ENCODE measurements at regions not wholly inside any gene's neighbourhood (a gene's known extent, or its start where the extent isn't known, plus 50 kb on each side); places are given as distances from the start of the nearest gene placed in this dataset.
A peak's percentile ranks its signal among the peaks of the same experiment; 100 is the strongest.

DNA sequence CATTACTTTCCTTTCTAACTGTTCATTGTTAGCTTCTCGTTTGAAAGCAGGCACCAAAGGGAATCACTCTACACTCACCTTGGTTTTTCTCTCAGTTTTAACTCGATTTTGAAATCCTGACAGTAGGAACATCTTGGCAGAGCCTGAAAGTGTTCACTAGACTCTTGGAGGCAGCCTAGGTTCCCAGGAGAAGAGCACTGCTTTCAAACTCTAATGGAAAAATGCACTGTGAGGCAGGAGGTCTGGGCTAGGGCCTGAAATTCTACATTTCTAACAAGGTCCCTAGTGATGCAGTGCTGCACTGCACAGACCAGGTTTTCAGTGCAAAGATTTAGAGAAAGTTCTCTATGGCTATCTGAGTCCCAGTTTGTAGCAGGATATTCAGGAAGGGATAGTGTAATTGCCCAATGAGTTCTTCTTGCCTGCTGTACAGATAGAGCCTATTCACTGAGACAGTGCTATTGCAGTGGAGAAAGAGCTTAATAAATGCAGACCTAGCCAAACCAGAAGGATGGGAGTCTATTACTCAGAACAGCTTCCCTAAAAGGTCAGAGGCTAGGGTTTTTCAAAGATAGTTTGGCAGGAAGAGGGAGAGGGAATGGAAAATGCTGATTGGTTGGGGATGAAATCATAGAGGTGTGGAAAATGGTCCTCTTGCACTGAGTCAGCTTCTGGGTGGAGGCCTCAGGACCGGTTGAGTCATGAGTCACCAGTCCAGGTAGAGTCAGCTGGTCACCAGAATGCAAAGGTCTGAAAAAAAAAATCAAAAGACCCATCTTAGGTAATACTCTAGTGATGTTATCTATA lies 153.9 kb downstream of the GPBP1 start (continued):
- TF ChIP-seq, protein P1, sequence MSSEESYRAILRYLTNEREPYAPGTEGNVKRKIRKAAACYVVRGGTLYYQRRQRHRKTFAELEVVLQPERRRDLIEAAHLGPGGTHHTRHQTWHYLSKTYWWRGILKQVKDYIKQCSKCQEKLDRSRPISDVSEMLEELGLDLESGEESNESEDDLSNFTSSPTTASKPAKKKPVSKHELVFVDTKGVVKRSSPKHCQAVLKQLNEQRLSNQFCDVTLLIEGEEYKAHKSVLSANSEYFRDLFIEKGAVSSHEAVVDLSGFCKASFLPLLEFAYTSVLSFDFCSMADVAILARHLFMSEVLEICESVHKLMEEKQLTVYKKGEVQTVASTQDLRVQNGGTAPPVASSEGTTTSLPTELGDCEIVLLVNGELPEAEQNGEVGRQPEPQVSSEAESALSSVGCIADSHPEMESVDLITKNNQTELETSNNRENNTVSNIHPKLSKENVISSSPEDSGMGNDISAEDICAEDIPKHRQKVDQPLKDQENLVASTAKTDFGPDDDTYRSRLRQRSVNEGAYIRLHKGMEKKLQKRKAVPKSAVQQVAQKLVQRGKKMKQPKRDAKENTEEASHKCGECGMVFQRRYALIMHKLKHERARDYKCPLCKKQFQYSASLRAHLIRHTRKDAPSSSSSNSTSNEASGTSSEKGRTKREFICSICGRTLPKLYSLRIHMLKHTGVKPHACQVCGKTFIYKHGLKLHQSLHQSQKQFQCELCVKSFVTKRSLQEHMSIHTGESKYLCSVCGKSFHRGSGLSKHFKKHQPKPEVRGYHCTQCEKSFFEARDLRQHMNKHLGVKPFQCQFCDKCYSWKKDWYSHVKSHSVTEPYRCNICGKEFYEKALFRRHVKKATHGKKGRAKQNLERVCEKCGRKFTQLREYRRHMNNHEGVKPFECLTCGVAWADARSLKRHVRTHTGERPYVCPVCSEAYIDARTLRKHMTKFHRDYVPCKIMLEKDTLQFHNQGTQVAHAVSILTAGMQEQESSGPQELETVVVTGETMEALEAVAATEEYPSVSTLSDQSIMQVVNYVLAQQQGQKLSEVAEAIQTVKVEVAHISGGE (tag by site-specific recombination; conservative IDR thresholded peaks at IDR 0.05; ENCODE audit: low read depth): no peak
- no peak for TF ChIP-seq PRDM1 (tag by site-specific recombination; IDR thresholded peaks at IDR 0.05)
- no peak for TF ChIP-seq GLIS1 (tag by site-specific recombination; IDR thresholded peaks at IDR 0.05)
- TF ChIP-seq ZNF404 (tag by site-specific recombination; IDR thresholded peaks at IDR 0.05): no peak
- no peak for TF ChIP-seq ZNF114 (tag by site-specific recombination; IDR thresholded peaks at IDR 0.05)
- no peak for TF ChIP-seq ZNF23 (tag by site-specific recombination; IDR thresholded peaks at IDR 0.05; ENCODE audit: borderline replicate concordance)
- TF ChIP-seq BCL11A (tag by site-specific recombination; IDR thresholded peaks at IDR 0.05; ENCODE audit: low read depth): no peak
- no peak for TF ChIP-seq ZNF792 (tag by site-specific recombination; IDR thresholded peaks at IDR 0.05)
- 0 out of 2 replicates have a peak, but pooled peaks have one; percentile 22 for TF ChIP-seq ZNF629 (tag by site-specific recombination; IDR thresholded peaks at IDR 0.05)
- TF ChIP-seq ZNF274 (IDR thresholded peaks at IDR 0.05; ENCODE audit: low read length): no peak
- no peak for TF ChIP-seq ZNF274 (tag by site-specific recombination; IDR thresholded peaks at IDR 0.05; ENCODE audit: borderline replicate concordance)
- no peak for TF ChIP-seq ZNF555 (tag by site-specific recombination; conservative IDR thresholded peaks at IDR 0.05)
- 0 out of 2 replicates have a peak, but pooled peaks have one; percentile 38 for TF ChIP-seq SP3 (tag by site-specific recombination; IDR thresholded peaks at IDR 0.05)
- TF ChIP-seq, protein P2, sequence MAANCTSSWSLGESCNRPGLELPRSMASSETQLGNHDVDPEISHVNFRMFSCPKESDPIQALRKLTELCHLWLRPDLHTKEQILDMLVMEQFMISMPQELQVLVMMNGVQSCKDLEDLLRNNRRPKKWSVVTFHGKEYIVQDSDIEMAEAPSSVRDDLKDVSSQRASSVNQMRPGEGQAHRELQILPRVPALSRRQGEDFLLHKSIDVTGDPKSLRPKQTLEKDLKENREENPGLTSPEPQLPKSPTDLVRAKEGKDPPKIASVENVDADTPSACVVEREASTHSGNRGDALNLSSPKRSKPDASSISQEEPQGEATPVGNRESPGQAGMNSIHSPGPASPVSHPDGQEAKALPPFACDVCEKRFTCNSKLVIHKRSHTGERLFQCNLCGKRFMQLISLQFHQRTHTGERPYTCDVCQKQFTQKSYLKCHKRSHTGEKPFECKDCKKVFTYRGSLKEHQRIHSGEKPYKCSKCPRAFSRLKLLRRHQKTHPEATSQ (tag by site-specific recombination; IDR thresholded peaks at IDR 0.05): no peak
- TF ChIP-seq, protein P3, sequence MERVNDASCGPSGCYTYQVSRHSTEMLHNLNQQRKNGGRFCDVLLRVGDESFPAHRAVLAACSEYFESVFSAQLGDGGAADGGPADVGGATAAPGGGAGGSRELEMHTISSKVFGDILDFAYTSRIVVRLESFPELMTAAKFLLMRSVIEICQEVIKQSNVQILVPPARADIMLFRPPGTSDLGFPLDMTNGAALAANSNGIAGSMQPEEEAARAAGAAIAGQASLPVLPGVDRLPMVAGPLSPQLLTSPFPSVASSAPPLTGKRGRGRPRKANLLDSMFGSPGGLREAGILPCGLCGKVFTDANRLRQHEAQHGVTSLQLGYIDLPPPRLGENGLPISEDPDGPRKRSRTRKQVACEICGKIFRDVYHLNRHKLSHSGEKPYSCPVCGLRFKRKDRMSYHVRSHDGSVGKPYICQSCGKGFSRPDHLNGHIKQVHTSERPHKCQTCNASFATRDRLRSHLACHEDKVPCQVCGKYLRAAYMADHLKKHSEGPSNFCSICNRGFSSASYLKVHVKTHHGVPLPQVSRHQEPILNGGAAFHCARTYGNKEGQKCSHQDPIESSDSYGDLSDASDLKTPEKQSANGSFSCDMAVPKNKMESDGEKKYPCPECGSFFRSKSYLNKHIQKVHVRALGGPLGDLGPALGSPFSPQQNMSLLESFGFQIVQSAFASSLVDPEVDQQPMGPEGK (tag by site-specific recombination; IDR thresholded peaks at IDR 0.05): no peak

DNA sequence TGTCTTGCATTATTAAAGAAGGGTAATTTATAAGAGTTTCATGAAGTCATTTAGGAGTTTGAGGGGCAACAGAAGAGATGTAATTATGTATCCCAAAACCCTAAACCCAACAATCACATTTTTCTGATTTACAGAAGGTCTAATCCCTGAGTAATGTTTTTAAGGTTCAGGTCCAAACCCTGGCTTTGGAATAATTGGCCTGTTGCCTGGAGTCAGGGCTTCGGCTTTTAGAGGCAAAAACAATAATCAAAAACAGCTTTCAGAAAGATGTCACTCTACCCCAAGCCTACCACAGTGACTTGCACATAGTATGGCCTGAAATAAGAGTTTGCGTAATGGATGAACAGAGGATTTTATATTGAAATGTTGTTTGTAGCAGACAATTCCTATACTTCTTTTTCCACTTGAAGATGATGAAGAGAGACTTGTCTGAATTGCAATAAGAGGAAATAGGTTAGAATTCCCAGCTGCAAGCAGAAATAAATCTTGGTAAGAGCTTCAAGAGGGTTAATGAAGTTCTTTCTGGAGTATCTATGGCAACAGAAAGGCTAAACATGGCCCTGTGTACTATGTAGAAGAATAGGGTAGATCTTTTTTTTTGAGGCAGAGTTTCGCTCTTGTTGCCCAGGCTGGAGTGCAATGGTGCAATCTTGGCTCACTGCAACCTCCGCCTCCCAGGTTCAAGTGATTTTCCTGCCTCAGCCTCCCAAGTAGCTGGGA lies 152.0 kb downstream of the GPBP1 start:
- Histone ChIP-seq H3K9me3 (ENCODE audit: control insufficient read depth, insufficient read depth, low read depth, low read length) (no peaks in the 10 kb centered on the region), H3K27ac (ENCODE audit: extremely low read depth, low read depth, low read length) (no peak overlapping the region), H3K4me1 (ENCODE audit: control insufficient read depth, insufficient read depth, low read length) (no peaks in the 10 kb centered on the region), H3K36me3 (ENCODE audit: control insufficient read depth in 2 of 2, insufficient read depth in 1 of 2, low read length in 2 of 2) (no peaks in the 10 kb centered on the region), H3K4me3 (ENCODE audit: low read depth, low read length) (no peak overlapping the region)
- ChIA-PET POLR2A (no interaction called here), CTCF (no interaction called here)
- TF ChIP-seq TCF7L2 (IDR thresholded peaks at IDR 0.05; ENCODE audit: borderline replicate concordance, low read depth, low read length) (no peak), ZNF133 (tag by site-specific recombination; IDR thresholded peaks at IDR 0.05) (no peak), ZNF114 (tag by site-specific recombination; IDR thresholded peaks at IDR 0.05) (no peak), IKZF3 (tag by site-specific recombination; IDR thresholded peaks at IDR 0.05) (no peak), MEIS1 (CRISPR knock-in tag; IDR thresholded peaks at IDR 0.05; ENCODE audit: borderline replicate concordance) (no peak), ZBTB20 (tag by site-specific recombination; IDR thresholded peaks at IDR 0.05) (no peak), SCRT2 (tag by site-specific recombination; IDR thresholded peaks at IDR 0.05) (no peak), ZNF19 (tag by site-specific recombination; IDR thresholded peaks at IDR 0.05; ENCODE audit: low read depth) (no peak), ZXDB (tag by site-specific recombination; IDR thresholded peaks at IDR 0.05) (no peak)
- TF ChIP-seq, protein P2 (tag by site-specific recombination; IDR thresholded peaks at IDR 0.05): no peak
- TF ChIP-seq, protein P4, sequence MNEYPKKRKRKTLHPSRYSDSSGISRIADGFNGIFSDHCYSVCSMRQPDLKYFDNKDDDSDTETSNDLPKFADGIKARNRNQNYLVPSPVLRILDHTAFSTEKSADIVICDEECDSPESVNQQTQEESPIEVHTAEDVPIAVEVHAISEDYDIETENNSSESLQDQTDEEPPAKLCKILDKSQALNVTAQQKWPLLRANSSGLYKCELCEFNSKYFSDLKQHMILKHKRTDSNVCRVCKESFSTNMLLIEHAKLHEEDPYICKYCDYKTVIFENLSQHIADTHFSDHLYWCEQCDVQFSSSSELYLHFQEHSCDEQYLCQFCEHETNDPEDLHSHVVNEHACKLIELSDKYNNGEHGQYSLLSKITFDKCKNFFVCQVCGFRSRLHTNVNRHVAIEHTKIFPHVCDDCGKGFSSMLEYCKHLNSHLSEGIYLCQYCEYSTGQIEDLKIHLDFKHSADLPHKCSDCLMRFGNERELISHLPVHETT (tag by site-specific recombination; IDR thresholded peaks at IDR 0.05): no peak
- TF ChIP-seq, protein P5, sequence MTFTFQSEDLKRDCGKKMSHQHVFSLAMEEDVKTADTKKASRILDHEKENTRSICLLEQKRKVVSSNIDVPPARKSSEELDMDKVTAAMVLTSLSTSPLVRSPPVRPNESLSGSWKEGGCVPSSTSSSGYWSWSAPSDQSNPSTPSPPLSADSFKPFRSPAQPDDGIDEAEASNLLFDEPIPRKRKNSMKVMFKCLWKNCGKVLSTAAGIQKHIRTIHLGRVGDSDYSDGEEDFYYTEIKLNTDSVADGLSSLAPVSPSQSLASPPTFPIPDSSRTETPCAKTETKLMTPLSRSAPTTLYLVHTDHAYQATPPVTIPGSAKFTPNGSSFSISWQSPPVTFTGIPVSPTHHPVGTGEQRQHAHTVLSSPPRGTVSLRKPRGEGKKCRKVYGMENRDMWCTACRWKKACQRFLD (tag by site-specific recombination; IDR thresholded peaks at IDR 0.05): no peak
